ENCODE measurements at regions not wholly inside any gene's neighbourhood (a gene's known extent, or its start where the extent isn't known, plus 50 kb on each side); places are given as distances from the start of the nearest gene placed in this dataset.
"Not testable (repeated sequence)": the region's sequence is repeated elsewhere in the genome, so short reads cannot be mapped to it uniquely, and the experiment has no call there.

DNA sequence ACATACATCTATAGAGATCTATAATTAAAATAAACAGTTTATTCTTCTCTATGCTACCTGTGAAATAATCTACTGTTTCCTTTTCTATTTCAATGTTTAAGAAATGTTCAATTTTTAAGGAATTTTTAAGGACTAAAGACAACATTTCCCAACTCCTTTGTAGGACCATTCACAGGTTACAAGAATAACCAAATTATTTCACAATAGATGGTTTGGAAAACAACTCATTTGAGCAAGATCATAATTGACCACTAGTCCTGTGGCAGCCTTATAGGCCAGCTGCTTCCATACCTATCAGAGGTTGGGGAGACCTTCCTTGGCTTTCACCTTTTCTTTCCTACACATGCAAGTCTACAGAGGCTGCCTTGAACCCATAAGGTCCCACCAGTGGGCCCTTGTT is 193.7 kb downstream of the TTC39B start:
- DNase-seq, result no peak

DNA sequence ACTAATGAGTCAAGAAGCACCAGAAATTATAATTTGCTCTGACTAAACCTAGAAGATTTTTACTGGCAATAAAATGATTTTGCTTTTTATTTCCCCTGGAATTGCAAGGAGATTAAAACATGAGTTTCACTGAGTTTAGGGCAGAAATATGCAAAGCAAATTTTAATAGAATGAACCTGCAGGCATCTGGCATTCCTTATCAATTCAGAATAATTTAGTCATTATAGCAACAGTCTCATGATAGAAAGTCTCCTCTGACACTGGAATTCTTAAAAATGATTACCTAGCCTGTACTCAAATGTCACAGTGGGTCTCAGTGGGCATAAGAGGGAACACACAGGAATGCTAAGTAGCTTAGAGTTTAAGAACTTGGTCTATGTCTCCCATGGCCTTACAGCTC is 195.9 kb downstream of the TTC39B start:
- DNase-seq, result no peak

DNA sequence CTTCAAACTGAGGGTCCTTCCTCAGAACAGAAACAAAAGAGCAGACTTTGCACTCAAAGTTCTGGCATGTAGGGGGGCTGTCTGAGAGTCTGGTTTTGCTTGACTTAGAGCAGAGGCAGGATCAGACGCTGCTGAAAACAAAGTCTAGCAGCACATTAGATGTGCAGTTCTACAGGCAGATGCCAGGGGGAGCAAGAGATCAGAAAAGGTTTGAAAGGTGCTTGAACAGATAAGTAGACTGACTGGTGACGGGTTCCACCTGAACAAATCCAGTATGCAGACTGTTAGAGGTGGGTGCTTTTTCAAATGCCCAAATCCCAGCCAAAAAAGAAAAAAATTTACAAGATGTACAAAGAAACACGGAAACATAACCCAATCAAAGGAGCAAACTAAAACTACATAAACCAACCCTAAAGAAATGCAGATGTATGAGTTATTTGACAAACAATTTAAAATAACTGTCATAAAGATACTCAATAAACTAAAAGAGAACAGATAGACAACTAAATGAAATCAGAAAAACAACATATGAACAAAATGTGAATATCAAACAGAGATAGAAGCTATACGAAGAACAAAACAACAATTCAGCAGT is 194.7 kb upstream of the FREM1 start:
- DNase-seq, result no peak

DNA sequence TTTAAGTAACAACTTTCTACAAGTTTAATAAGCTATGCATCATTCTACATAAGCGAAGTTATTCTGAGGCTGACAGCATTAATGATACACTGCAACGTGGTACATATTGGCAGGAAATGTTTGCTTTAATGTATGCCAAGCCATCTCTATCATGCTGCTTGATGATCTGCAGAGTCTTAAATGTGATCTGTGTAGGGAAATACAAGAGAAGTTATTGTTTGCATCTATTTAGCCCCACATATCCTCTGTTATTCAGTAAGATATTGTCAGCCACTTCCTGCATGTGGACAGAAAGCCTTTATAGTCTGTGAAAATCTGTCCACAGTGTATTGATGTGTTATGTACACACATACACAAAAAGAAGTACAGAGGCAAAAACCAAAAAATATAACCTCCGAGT is 193.1 kb upstream of the FREM1 start:
- no peak for DNase-seq

DNA sequence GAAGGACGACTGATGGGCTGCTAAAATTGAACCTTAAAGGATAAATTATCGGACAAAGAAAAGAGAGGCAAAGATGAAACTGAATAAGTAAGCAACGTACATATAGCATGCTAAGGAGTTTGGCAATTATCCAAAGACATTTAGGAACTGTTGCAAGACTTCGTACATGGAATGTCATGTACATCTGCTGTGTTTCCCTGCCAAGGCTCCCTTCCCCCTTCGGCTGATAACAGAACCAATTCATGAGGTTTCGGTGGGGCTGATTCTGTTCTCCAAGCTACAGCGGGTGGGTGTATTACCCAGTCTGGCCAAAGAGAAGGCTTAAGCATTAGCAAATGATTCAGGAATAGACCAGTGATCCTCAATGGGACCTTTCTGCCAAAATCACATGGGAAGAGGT is 190.9 kb upstream of the FREM1 start:
- no peak for DNase-seq

DNA sequence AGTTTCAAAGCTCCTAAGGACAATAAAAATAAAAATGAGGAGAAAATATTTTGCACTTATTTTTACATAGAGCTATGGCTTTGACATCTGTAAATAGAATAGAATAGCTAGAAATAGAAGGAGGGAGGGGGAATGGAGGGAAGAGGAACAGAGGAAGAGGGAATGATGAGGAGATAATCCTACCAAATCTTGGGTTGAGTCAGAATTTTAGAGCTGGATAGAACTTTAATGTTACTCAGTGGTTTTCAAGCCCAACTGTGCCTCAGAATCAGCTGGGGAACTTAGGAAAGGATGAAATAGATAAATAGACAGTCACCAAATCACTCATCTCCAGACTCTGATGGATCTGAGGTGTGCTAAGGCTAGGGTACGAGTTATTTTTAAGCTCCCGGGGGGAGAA is 190.3 kb upstream of the FREM1 start:
- no peak for DNase-seq

DNA sequence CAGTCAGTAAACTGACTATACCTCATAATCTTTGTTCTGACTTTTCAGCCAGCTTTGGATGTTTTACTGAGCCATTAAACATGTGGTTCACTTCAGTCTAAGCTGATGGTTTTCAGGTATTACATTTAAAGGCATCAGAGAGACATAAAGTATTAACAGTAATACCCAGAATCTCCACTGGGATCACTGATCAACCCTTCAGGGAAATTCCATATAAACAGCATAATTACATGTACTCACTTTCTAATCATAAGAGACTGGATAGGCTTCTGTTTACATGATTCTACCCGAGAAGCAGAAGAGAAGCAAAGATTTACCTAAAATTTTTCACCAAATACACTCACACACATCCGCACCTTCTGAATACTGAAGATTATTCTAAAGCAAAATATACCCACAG is 186.7 kb upstream of the FREM1 start:
- DNase-seq, result no peak

DNA sequence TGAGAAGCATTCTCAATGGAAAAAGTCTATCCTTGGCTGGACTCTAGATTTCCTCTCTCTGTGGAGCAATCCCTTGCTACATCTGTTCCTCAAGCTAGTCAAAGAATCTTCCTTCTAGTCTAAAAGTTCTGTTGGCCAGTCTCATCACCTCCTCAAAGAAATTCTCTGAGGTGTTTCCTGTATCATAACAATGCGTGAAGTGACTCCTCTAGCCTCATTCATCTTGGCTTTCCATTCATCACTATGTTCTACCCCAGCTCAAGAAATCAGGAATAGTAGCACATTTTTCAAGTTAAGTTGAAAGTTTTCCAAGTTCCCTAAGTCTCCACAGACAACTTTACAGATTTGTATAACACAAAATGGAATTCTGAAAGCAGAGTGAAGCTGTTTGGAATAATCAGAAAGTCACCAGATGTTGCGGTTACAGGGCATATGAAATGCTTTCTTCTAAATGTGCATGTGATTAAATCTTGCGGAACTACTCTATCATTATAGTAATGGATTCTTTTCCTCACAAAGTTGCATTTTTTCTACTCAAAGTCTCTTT is 176.6 kb upstream of the FREM1 start:
- DNase-seq, result no peak

DNA sequence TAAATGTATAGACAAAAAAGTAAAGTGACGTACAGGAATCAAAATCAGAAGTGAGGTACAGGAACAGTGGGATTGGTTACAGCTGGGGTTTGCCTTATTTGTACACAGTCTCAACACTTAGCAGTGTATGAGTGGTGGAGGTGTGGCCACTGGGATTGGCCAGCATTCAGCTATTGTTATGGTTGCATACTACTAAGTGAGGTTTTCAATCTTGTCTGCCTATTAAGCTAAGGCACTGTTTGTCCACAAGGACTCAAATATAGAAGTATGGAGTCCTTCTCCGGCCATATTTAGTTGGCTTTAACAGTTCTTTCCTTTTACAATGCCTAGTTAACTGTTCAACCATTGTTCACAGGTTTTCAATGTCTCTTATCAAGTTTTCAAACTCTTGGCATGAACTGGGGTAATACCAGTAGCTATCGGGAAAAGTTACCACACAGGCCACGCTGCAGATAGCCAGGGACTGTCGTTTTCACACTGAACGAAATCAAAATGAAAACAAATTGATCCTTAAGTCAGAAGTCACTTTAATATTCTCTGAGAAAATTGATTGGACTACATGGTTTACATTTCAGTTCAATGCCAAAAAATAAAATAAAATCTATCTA is 176.0 kb upstream of the FREM1 start:
- DNase-seq, result no peak

DNA sequence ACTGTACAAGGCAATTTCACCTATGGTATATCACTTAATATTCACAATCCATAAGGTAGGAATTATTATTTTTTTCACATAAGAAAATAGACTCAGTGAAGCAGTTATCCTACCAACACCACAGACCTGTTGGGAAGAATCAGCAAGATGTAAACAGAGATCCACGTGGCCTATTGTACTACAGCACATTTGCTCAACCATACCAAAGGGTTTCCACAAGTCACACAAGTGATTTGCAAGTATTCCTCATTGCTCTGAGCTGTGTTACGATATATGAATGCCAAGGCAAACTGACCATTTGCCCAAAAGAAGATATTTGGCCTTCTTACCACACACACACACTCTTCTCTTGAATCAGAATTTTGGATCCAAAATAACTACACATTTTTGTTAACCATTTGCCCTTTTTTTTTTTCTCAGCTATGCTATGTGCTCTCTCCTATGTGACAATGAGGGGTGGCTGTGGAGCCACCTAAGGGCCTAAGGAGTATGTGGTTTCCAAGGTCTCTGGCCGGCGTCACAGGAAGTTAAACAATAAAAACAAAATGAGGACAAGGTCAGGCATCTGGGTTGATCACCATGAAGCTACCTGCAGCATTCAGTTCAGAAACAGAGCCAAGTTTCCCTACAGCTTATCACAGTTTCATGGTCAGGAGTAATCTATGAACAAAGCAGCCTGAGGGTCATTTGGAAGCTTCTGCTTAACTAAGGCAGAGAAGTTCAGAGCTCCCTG is 171.0 kb upstream of the FREM1 start:
- DNase-seq, result no peak

DNA sequence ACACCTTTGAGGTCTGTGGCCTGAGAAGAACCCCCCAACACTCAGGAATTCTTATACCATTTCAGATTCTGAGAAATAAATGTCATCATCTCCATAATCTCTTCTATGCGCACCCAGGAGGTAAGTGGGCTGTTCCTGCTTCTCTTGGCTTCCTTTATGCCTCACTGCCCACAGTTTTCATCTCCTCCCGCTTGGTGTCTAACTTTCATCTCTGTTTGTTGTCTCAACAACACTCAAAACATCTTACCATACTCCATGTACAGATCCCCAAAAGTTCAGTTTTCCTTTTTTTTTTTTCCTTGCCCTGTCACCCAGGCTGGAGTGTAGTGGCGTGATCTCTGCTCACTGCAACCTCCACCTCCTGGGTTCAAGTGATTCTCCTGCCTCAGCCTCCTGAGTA is 170.2 kb upstream of the FREM1 start:
- no peak for DNase-seq

DNA sequence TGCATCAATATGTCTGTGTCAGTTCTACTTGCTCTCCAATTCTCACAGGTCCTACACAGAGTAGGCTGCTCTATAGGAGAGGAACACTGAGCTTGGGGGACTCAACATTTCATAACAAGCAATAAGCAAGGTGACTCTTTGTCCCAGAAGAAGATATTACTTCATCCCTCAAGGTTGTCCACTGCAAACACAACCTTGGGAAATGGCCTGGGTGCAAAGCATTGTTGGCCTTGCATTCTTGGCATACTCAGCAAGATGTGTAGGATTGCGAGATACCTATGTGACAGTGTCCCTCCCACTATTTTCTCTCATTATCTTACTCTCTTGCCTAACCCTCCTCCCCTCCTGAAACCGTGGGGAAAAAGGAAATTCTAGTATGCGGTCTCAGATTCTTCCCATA is 169.8 kb upstream of the FREM1 start:
- DNase-seq, result no peak

DNA sequence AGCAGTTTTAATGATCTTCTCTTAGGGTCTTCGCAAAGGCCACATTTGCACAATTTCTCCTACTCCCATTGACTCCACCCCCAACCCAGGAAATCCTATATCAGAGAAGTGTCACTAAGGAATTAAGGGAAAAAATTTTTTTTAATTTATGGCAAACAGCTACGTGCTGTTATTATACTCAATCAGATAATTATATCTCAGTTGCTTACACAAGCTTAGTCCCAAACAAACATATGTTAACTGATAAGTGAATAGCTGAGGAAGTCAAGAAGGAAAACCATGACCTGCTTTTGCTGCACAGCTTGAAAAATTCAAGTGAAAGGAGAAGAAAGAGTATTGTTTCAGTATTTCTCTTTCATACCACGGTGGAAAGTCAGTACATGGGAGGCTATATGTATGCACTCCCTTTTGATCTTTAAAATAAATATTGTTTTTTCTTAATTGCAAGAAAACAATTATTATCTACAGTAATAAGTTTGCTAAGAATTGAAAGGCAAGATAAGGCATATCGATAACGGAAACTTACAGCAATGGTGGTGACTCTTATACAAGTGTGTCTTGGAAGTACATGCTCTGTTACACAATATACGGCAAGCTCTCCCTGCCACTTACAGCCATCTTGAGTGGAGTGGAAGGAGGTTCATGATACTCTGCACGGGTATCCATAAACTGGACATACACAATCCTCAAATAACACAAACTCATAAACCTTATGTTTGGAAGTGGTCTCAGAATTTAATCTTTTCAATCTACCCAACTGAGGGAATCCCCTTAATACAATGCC is 167.9 kb upstream of the FREM1 start:
- no peak for DNase-seq

DNA sequence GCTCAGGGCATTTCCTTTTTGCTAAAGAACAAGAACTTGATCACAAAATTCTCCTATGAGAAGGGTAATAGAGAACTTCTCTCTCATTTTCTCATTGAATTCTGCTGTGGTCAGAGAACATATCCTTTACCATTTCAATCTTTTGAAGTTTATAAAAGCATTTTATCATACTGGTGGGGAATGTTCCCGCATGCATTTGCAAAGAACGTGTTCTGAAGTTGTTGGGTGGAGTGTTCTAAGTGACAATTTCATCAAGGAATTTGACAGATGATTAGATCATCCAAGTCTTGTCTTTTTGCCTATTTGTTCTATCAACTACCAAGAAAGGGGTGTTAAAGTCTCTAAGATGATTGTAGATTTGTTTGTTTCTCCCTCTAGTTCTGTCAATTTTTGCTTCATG is 163.4 kb upstream of the FREM1 start:
- DNase-seq, result no peak

DNA sequence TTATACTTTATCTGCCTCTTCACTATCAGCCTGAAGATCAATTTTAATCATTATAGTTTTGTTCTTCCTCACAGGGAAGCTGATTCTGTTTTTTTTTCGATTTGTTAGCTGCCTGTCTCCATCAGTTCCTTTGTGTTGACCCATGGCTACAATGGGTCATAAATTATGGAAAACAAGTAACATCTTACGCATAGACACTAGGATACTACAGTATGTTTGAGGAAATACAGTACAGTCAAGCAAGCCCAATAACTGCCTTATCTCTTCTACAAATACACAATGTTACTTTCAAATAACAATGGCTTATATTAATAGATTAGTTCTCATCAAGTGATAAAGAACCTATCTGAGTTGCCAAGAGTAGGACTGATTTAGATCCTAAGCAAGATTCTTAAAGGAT is 160.5 kb upstream of the FREM1 start:
- DNase-seq, result no peak

DNA sequence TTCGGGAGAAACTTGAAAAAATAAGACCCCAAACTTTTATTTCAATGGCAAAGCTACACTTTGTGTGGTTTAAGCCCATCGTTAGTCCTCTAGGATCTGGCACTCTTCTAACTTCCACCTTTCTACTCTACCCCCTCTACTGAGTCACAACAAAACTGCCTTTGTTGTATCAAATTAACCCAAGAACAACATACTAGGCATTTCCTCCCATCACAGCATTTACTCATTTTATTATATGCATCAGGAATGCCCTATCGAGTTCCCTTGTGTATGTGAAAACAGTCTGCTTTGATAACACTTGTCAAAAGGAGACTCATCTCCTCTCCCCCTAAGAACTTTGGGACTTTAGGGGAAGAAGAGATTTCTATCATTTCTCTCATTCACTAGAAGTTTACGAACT is 158.9 kb upstream of the FREM1 start:
- no peak for DNase-seq

DNA sequence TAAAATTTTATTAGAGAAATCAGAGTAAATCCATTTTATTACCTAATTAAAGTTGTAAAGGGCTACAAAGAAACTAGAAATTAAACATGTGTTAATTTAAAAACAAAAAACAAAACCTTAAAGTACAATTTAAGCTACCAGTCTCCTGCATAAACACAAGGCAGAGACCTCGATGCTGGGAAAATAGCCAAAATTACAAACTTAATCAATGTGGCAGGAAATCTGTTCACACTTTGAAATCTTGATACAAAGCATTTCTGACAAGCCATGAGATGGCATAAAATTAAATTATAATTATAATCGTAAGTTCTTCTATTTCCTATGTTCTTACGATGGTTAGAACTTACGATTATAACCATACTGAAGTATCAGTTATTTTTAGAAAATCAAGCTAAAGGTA is 158.0 kb upstream of the FREM1 start:
- no peak for DNase-seq

DNA sequence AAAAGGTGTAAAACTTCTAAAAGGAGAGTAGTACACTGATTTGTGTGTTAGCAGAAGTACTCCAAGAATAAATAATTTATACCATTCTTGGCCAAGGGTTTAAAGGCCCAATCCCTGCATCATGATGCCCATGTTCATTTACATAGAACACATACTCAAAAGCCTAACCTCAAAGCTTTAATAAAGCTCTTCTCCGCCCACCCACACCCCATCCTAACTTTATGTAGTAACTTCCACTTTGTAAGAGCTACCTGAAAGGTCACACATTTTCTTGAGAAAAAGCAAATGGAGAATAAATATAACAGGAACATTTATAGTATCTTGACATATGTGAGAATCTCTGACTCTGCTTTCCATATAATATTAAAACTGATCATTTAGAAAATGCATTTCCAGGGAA is 148.8 kb upstream of the FREM1 start:
- DNase-seq, result no peak

DNA sequence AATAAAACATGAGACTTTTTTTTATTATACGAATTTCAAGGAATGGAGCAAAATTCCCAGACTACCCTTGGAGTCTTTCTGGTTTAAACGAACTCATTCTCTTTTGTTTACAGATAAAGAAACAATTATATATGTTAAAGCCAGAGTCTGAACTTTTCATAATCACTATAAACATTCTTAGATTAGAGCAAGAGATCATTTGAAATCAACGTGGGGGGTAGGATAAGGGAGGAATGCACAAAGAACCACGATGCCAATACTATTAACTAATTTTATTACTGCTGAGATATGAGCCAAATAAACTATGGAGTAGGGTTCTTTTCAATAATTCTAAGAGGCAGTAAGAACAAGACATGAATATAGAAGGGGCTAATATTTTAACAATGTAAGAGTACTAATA is 148.0 kb upstream of the FREM1 start:
- no peak for DNase-seq

DNA sequence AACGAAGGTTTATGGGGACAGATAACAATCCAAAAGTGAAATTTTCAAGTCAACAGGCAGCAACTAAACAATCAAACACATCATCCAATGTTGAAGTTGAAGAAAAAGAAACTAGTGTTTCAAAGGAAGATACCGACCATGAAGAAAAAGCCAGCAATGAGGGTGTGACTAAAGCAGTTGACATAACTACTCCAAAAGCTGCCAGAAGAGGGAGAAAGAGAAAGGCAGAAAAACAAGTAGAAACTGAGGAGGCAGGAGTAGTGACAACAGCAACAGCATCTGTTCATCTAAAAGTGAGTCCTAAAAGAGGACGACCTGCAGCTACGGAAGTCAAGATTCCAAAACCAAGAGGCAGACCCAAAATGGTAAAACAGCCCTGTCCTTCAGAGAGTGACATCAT is 145.1 kb upstream of the FREM1 start:
- DNase-seq, result not testable (repeated sequence)

DNA sequence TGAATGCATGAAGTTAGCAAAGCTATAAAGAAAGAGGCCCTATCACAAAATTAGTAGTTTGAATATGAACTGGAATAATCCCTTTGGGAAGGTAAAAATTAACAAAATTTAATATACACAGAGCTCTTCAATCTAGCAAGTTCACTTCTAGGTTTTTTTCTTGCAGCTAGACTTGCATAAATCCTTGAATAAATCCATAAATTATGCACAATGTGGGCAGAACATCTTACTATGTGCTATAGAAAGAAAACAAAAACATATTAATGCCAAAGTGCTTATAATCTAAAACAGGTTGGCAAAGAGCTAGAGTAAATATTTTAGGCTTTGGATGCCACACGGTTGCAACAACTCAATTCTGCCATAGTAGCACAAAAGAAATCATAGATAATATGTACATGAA is 138.5 kb upstream of the FREM1 start:
- DNase-seq, result no peak

DNA sequence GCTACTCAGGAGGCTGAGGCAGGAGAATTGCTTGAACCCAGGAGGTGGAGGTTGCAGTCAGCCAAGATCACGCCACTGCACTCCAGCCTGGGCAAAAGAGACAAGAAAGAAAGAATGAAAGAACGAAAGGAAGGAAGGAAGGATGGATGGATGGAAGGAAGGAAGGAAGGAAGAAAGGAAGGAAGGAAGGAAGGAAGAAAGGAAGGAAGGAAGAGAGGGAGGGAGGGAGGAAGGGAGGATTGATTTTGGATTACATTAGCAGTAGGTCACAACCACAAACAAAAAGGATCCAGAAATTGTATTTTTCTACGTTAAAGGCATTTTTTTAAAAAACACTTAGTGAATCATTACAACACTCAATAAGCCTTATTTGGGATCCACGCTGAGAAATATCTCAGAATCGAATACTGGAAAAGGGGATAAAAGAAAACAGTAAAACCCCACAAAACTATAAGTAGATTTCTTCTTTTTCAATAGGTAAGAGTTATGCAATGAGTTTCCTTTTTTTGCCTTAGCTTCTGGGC is 136.9 kb upstream of the FREM1 start:
- DNase-seq, result no peak

DNA sequence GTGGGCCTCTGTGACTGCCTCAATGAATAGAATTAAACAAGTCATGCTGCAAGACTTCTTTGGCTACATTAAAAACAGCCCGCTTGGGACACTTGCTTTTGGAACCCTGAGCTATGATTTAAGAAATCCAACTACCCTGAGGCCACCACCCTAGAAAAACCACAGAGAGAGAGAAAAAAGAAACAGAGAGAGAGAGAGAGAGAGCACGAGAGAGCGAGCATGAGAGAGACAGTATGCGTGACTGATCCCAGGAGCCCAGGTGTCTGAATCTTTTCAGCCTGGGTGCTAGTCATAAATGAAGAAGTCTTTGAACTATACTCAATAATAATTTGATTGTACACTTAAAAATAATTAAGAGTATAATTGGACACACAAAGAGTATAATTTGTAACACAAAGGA is 123.1 kb upstream of the FREM1 start:
- DNase-seq, result no peak

Measured in activated CD8-positive, alpha-beta memory T cell treated with anti-CD3 and anti-CD28 coated beads, Interleukin-2, amount 50 U/mL, for 48 hours (primary cell).